GM23248 (cell line): ENCODE measurements at regions not wholly inside any gene's neighbourhood (a gene's known extent, or its start where the extent isn't known, plus 50 kb on each side); places are given as distances from the start of the nearest gene placed in this dataset.

Experiments used
- EZH2 ChIP-seq: fragments of 200-600 bp; sonication (generic); IDR thresholded peaks from 2 replicates; pipeline ENCODE4 v1.6.1; 2018; ENCODE audit warnings: antibody characterized with exemption, mild to moderate bottlenecking; ENCODE audit not compliant: insufficient read depth, poor library complexity, severe bottlenecking
- EZH2phosphoT487 ChIP-seq: fragments of 200-600 bp; sonication (generic); IDR thresholded peaks from 2 replicates; pipeline ENCODE4 v1.6.1; 2018; ENCODE audit warnings: antibody characterized with exemption, moderate library complexity, mild to moderate bottlenecking, low read depth; ENCODE audit not compliant: insufficient read depth

GRCh38 chr4:141427726-141428296 lies 207.1 kb downstream of the ZNF330 start:
- TF ChIP-seq EZH2, result no peak
- TF ChIP-seq EZH2phosphoT487, result no peak
